A549 (cell line): ENCODE measurements at regions not wholly inside any gene's neighbourhood (a gene's known extent, or its start where the extent isn't known, plus 50 kb on each side); places are given as distances from the start of the nearest gene placed in this dataset.

Experiments
- ATAC-seq, 2 experiments: fragments of 200-7000 bp in 1 of 2; fragments of >200 bp in 1 of 2; cut with Nextera tagmentation in 1 of 2; cut with Tn5 transposase in 1 of 2; 3 replicates each; pipeline versions ENCODE4 v1.8.0 to v1.9.1; 2018 to 2020; ENCODE audit warnings: mild to moderate bottlenecking in 1 of 2, moderate library complexity in 1 of 2
- CTCF ChIA-PET: fragments of 300-600 bp; sonication (Branson Sonifier 250); formaldehyde crosslinking; extraction: SDS; loops from one replicate; lab custom pipeline; 2021; ENCODE audit warnings: antibody characterized with exemption, inconsistent platforms; lab: Yijun Ruan, JAX
- POLR2A ChIA-PET: fragments of 350-600 bp; formaldehyde crosslinking; extraction: SDS; loops from one replicate; lab custom pipeline; 2021; ENCODE audit warnings: antibody characterized with exemption, inconsistent platforms; lab: Yijun Ruan, JAX
- DNase-seq, 2 experiments: peaks; one replicate each; pipeline versions ENCODE4 v3.0.0 to v3.0.0-alpha.2; 2011 to 2016; ENCODE audit warnings: low read depth in 1 of 2, low spot score in 1 of 2
- FAIRE-seq: peaks from 2 replicates; lab custom pipeline; 2011; peaks lifted over from hg19 to GRCh38; lab: Jason Lieb, UNC
- H3K27ac ChIP-seq, 2 experiments: fragments of >200 bp; sonication (Bioruptor Twin); formaldehyde crosslinking; 3 replicates each; pipeline ENCODE4 v1.5.1; 2016 to 2017
- H3K4me1 ChIP-seq: fragments of >200 bp; sonication (Bioruptor Twin); formaldehyde crosslinking; 3 replicates; pipeline ENCODE4 v1.6.1; 2016
- H3K4me2 ChIP-seq: fragments of >200 bp; sonication (Bioruptor Twin); formaldehyde crosslinking; 3 replicates; pipeline ENCODE4 v1.6.1; 2016
- H3K4me3 ChIP-seq: fragments of >200 bp; sonication (Bioruptor Twin); formaldehyde crosslinking; 3 replicates; pipeline ENCODE4 v1.5.1; 2016
- H3K9me3 ChIP-seq: fragments of >200 bp; sonication (Bioruptor Twin); formaldehyde crosslinking; 3 replicates; pipeline ENCODE4 v1.6.1; 2016
- CBX8 ChIP-seq: fragments of 200-600 bp; sonication (generic); IDR thresholded peaks from 2 replicates; pipeline ENCODE4 v1.6.1; 2016
- FOXS1 ChIP-seq: fragments of 250-450 bp; sonication (Bioruptor Pico); IDR thresholded peaks from 2 replicates; pipeline ENCODE4 v1.5.0; 2020; ENCODE audit warnings: mild to moderate bottlenecking, moderate library complexity
- GATA3 ChIP-seq: IDR thresholded peaks from 2 replicates; pipeline ENCODE4 v1.6.1; 2012; ENCODE audit warnings: borderline replicate concordance
- HDAC2 ChIP-seq: fragments of 200-600 bp; sonication (generic); IDR thresholded peaks from 2 replicates; pipeline ENCODE4 v1.6.1; 2016
- HOXB5 ChIP-seq: fragments of 250-450 bp; sonication (Bioruptor Pico); IDR thresholded peaks from 2 replicates; pipeline ENCODE4 v1.5.0; 2020; ENCODE audit warnings: mild to moderate bottlenecking, moderate library complexity
- JUNB ChIP-seq: fragments of >200 bp; sonication (Bioruptor Twin); formaldehyde crosslinking; IDR thresholded peaks from 2 replicates; pipeline ENCODE4 v1.6.1; 2016
- KDM1A ChIP-seq: fragments of 200-600 bp; sonication (generic); IDR thresholded peaks from 2 replicates; pipeline ENCODE4 v1.6.1; 2016; ENCODE audit warnings: low read depth, mild to moderate bottlenecking
- MAZ ChIP-seq: fragments of 150-350 bp; IDR thresholded peaks from 2 replicates; pipeline ENCODE4 v1.6.1; 2014; ENCODE audit warnings: antibody characterized with exemption, low read depth, low read length, borderline replicate concordance
- NFE2L2 ChIP-seq: fragments of 150-350 bp; conservative IDR thresholded peaks from 2 replicates; pipeline ENCODE4 v1.6.1; 2014; ENCODE audit warnings: low read length
- POLR2AphosphoS2 ChIP-seq: conservative IDR thresholded peaks from 2 replicates; pipeline ENCODE4 v1.6.1; 2012; ENCODE audit warnings: low read length, improper control_type of control experiment, inconsistent platforms
- RAD21 ChIP-seq, 2 experiments: fragments of >200 bp in 1 of 2; sonication (Bioruptor Twin) in 1 of 2; formaldehyde crosslinking in 1 of 2; IDR thresholded peaks in 1 of 2; conservative IDR thresholded peaks in 1 of 2; 2 replicates in 1 of 2; 3 replicates in 1 of 2; pipeline ENCODE4 v1.6.1; 2012 to 2018; ENCODE audit warnings: inconsistent platforms in 1 of 2
- RARB ChIP-seq: fragments of 250-450 bp; sonication (Bioruptor Pico); IDR thresholded peaks from 2 replicates; pipeline ENCODE4 v1.8.0; 2021; ENCODE audit warnings: mild to moderate bottlenecking, moderate library complexity
- RNF2 ChIP-seq: fragments of 200-600 bp; sonication (generic); IDR thresholded peaks from 2 replicates; pipeline ENCODE4 v1.6.1; 2016; ENCODE audit warnings: low read depth, mild to moderate bottlenecking, antibody characterized with exemption, moderate library complexity, borderline replicate concordance
- SMC3 ChIP-seq: fragments of >200 bp; sonication (Bioruptor Twin); formaldehyde crosslinking; IDR thresholded peaks from 3 replicates; pipeline ENCODE4 v1.6.1; 2018; ENCODE audit warnings: inconsistent platforms
- SREBF2 ChIP-seq: fragments of 450-650 bp; IDR thresholded peaks from 2 replicates; pipeline ENCODE4 v1.6.1; 2014; ENCODE audit warnings: mild to moderate bottlenecking, moderate library complexity
- TP53 ChIP-seq: fragments of 250-450 bp; sonication (Bioruptor Pico); IDR thresholded peaks from 2 replicates; pipeline ENCODE4 v1.5.0; 2021; ENCODE audit warnings: mild to moderate bottlenecking, moderate library complexity
- ZSCAN20 ChIP-seq: fragments of 250-450 bp; sonication (Bioruptor Pico); IDR thresholded peaks from 2 replicates; pipeline ENCODE4 v1.8.0; 2022; ENCODE audit warnings: mild to moderate bottlenecking, moderate library complexity
- WGBS: methylation state at CpG from one replicate; pipeline ENCODE4 v1.1.6; 2017; ENCODE audit errors: missing lambda C conversion rate; 5-methylcytosine and 5-hydroxymethylcytosine counted together
- TF ChIP-seq, protein P1 (sequence below): fragments of >200 bp; sonication (Bioruptor Twin); formaldehyde crosslinking; IDR thresholded peaks from 3 replicates; pipeline ENCODE4 v1.6.1; 2016
- TF ChIP-seq, protein P2 (sequence below): fragments of >200 bp; sonication (Bioruptor Twin); formaldehyde crosslinking; IDR thresholded peaks from 2 replicates; pipeline ENCODE4 v1.6.1; 2016
- TF ChIP-seq, protein P3 (sequence below): fragments of >200 bp; sonication (Bioruptor Twin); formaldehyde crosslinking; IDR thresholded peaks from 3 replicates; pipeline ENCODE4 v1.5.1; 2016

DNA sequence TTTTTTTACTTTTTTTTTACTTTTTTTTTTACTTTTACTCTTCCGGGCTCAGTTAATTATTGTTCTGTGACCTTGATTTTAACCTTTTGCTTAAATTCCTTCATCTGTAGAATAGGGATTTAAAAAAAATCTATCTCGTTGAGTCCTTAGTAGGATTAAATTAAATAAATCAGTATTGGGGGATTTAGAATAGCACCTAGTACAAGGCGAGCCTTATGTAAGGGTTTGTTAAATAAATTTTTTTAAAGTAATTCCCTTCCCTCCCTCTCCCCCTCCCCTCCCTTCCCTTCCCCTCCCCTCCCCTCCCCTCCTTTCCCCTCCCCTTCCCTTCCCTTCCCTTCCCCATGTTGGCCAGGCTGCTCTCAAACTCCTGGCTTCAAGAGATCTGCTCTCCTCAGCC, 287.2 kb upstream of the KCNH8 start:
- Histone ChIP-seq H3K4me3 (no peak overlapping the region), H3K9me3 (no peaks in the 10 kb centered on the region), H3K4me2 (no peak overlapping the region), H3K27ac (no peak overlapping the region), H3K4me1 (no peaks in the 10 kb centered on the region)
- ChIA-PET CTCF (interaction anchor here (0.6 kb wide), 1 partner anchor 10 kb away, joined by 3 read pairs; no protein-coding TSS in a partner anchor), POLR2A (no interaction called here)
- DNase-seq, result no peak
- no peak for ATAC-seq
- TF ChIP-seq, protein P1, sequence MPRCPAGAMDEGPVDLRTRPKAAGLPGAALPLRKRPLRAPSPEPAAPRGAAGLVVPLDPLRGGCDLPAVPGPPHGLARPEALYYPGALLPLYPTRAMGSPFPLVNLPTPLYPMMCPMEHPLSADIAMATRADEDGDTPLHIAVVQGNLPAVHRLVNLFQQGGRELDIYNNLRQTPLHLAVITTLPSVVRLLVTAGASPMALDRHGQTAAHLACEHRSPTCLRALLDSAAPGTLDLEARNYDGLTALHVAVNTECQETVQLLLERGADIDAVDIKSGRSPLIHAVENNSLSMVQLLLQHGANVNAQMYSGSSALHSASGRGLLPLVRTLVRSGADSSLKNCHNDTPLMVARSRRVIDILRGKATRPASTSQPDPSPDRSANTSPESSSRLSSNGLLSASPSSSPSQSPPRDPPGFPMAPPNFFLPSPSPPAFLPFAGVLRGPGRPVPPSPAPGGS, result no peak
- no peak for TF ChIP-seq RARB (CRISPR knock-in tag)
- TF ChIP-seq HOXB5 (CRISPR knock-in tag), result no peak
- TF ChIP-seq, protein P2, sequence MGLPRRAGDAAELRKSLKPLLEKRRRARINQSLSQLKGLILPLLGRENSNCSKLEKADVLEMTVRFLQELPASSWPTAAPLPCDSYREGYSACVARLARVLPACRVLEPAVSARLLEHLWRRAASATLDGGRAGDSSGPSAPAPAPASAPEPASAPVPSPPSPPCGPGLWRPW, result no peak
- no peak for TF ChIP-seq SMC3
- no peak for TF ChIP-seq MAZ
- TF ChIP-seq KDM1A, result no peak
- no peak for TF ChIP-seq NFE2L2
- TF ChIP-seq RAD21 (conservative IDR thresholded peaks at IDR 0.05 in 1 of 2, IDR thresholded peaks at IDR 0.05 in 1 of 2), result no peak
- TF ChIP-seq POLR2AphosphoS2, result no peak
- no peak for TF ChIP-seq HDAC2
- no peak for TF ChIP-seq FOXS1 (CRISPR knock-in tag)
- no peak for TF ChIP-seq CBX8
- TF ChIP-seq TP53 (CRISPR knock-in tag), result no peak
- 18% methylated on average over 3 of the region's 3 CpGs for WGBS
- FAIRE-seq, result no peak

DNA sequence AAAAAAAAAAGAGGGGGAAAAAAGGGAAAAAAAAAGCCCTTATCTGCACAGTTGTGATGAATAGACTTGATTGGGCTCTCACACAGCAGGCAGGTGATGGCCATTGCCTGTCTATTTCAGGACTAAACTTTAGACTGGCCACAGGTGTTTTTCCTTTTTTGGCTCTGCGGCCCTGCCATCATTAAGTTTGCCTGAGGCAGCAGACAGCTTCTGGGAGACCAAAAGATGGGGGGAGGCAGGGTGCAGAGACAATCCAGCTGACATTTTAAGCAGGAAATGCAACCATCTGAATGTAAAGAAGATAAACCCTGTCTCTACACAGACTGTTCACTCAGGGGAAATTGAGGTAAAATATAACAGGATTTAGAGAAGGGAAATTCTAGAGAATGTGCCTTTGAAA, 295.0 kb upstream of the KCNH8 start:
- Histone ChIP-seq H3K9me3 (no peaks in the 10 kb centered on the region), H3K4me2 (no peak overlapping the region), H3K27ac (no peak overlapping the region), H3K4me3 (no peak overlapping the region), H3K4me1 (no peaks in the 10 kb centered on the region)
- ATAC-seq (no peak), DNase-seq (no peak), FAIRE-seq (no peak)
- WGBS, result 13% methylated on average over 1 of the region's 1 CpG
- POLR2A ChIA-PET, result no interaction called here
- CTCF ChIA-PET, result no interaction called here
- TF ChIP-seq GATA3 (no peak), SREBF2 (no peak), TP53 (CRISPR knock-in tag) (no peak), NFE2L2 (no peak), JUNB (no peak), RNF2 (no peak), ZSCAN20 (no peak), KDM1A (no peak), MAZ (no peak)
- TF ChIP-seq, protein P1, result no peak

DNA sequence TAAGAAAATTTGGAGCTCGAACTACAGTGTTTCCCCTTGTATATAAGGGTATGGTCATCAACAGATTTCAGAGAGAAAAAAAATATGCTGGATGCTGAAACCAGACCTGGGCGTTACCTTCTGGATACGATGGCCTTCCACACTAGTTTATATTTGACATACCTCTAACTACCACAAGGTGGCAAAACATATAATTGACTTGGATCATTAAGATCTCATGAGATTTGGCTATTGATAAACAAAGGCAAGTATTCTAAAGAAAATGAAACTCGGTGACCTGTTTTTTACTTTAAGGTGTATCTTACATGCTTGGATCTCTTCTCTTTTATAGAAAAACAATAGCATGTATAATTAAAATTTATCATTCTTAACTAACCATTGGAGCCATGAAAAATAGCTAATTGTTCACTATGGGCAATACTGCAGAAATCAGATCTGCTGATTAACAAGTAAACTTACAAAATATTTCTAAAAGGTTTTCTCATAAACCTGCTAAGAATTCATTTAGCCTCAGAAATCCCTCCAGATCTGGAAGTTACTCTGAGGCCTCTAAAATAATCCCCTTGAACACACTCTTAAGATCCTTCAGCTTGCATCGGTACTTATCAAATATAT, 300.6 kb upstream of the KCNH8 start:
- WGBS, result 19% methylated on average over 5 of the region's 5 CpGs
- TF ChIP-seq, protein P3, sequence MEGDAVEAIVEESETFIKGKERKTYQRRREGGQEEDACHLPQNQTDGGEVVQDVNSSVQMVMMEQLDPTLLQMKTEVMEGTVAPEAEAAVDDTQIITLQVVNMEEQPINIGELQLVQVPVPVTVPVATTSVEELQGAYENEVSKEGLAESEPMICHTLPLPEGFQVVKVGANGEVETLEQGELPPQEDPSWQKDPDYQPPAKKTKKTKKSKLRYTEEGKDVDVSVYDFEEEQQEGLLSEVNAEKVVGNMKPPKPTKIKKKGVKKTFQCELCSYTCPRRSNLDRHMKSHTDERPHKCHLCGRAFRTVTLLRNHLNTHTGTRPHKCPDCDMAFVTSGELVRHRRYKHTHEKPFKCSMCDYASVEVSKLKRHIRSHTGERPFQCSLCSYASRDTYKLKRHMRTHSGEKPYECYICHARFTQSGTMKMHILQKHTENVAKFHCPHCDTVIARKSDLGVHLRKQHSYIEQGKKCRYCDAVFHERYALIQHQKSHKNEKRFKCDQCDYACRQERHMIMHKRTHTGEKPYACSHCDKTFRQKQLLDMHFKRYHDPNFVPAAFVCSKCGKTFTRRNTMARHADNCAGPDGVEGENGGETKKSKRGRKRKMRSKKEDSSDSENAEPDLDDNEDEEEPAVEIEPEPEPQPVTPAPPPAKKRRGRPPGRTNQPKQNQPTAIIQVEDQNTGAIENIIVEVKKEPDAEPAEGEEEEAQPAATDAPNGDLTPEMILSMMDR, result peak; percentile 29; the same call in 2 of the 3 replicates
- TF ChIP-seq SMC3 (0 out of 3 replicates have a peak, but pooled peaks have one; percentile 19), TP53 (CRISPR knock-in tag) (no peak)
- ATAC-seq (peak in 1 of 2 experiments; percentile 67; a peak in 2 of 6 replicates), FAIRE-seq (peak; percentile 51), DNase-seq (peak; percentile 10 to 22)
- no peak overlapping the region for H3K4me3 ChIP-seq
- no peak overlapping the region for H3K27ac ChIP-seq
- no peaks in the 10 kb centered on the region for H3K9me3 ChIP-seq
- ChIA-PET CTCF (interaction anchor here (0.7 to 2.1 kb wide), 4 partner anchors 11 to 141 kb away, joined by 3 to 11 read pairs (median 3); no protein-coding TSS in a partner anchor), POLR2A (no interaction called here)
- H3K4me1 ChIP-seq, result no peaks in the 10 kb centered on the region
- no peak overlapping the region for H3K4me2 ChIP-seq
